Kidney glomerular epithelial cell (primary cell): ENCODE measurements at regions not wholly inside any gene's neighbourhood (a gene's known extent, or its start where the extent isn't known, plus 50 kb on each side); places are given as distances from the start of the nearest gene placed in this dataset.

Experiments
- DNase-seq: peaks from one replicate; lab custom pipeline; 2025; lab: John Stamatoyannopoulos, UW

DNA sequence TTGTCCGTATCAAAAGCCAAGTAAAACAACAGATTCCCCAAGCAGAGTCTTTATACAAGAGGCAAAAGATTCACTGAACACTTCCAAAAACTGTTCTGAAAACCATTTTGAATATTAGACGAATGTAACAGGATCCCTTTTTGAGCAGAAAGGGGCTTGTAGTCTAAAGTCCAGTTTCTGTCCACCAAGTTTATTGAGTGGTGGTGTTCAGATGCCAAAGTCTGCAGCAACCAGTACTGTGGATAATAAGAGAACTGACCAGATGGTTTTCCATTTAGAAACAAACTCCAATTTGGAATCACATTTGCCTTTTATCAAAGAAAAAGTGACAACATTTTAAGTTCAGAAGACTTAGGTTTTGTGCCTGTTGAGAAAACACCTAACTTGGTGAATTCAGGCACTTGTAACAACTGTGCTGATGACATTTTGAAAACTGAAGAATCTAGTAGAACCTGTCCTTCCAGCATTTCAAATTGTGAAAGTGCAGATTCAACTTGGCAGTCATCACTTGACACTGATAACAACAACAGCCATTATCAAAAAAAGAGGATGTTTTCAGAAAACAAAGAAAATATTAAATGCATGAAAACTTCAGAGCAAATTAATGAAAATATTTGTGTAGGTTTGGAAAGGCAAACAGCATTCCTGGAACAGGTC lies 217.1 kb downstream of the CSNK2A3 start:
- DNase-seq = no peak

DNA sequence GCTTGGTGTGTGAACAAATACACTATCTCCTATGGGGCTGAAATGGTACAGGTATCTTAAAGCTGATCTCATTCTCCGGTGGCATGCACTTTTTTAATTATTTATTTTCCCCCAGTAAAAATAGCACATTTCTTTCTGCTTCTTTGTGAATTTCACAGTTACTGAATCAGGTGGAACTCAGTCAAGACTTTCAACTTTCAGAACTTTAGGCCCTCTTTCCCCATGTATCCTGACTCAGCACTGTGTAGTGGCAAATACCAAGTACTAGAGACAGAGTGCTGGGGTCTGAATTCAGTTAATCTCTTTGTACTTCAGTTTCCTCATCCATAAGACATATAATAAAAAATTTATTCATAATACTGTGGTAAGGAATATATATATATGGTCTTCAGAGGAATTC lies 223.9 kb downstream of the CSNK2A3 start:
- no peak for DNase-seq

DNA sequence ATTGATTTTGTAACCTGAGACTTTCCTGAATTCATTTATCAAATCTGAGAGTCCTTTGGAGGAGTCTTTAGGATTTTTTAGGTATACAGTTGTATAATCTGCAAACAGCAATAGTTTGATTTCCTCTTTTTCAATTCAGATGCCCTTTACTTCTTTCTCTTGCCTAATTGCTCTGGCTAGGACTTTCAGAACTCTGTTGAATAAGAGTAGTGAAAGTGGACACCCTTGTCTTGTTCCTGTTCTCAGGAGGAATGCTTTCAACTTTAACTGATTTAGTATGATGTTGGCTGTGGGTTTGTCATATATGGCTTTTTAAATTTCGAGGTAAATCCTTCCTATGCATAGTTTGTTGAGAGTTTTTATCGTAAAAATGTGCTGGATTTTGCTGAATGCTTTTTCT lies 227.4 kb downstream of the CSNK2A3 start:
- DNase-seq = no peak

DNA sequence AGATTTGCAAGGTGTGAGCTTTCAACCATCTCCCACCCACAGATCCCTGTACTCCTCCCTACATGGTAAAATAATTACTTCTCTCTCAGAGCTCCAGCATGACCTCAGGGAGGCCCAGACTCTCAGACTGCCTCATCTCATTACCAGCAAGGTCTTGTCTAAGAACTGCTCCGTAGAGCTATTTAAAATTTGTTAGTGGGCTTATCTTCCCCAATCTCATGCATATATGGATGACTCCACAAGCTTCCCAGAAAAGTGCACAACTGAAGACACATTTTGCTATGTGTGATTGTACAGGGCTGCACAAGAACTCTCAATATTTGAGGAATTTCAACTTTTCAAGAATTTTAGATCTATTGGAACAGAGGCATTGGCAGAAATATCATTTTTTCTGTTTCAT lies 230.3 kb downstream of the CSNK2A3 start:
- no peak for DNase-seq

DNA sequence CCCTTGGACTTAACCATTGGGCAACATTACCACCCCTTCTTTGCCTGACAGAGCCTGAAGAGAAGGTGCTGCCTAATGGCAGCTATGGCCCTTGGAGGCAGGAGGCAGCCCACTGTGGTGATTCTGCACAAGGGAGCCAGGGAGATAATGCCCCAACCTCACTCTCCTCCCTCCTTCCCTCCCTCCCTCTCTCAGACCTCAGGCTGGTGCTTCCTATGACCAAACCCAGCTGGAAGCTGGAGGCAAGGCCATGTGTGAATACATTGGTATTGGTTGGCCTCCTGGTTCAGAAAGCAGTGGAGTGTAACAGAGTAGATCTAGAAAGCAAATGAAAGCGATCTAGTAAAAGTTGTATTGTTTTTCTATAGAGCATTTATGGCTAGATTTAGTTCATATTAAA lies 233.1 kb downstream of the CSNK2A3 start:
- DNase-seq = no peak

DNA sequence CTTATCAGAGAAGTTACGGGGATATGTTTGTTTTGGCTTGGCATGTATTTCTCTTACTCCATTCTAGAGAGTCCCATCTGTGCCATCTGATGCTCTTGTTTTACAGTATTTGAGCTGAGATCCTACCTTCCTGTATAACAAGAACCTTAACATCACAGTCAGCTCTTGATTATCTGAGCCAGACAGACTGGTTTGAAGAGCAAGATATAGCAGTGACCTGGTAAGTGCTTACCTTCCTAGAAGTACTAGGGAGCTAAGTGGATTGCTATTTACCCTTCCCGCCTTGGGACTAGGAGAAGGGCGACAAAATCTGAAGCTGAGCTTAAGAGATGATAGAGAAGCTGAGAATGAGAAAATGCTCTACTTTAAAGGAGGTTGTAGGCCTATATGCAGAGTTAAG lies 235.3 kb downstream of the CSNK2A3 start:
- no peak for DNase-seq

DNA sequence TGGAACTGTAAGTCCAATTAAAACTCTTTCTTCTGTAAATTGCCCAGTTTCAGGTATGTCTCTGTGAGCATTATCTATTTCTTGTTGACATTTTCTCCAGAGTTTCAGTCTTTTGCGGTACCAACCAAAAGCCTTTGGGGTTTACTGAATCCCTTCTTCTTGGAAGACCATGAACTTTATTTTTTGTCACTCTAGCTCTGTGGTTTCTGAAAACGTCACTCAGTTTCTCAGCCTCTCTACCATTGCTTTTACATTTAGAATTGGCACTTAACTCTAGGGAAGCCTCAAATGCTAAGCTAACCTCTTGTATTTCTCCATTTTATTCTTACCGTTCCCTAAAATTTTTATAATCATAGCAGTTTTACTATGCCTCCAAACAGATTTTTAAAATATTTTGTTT lies 237.6 kb downstream of the CSNK2A3 start:
- DNase-seq = no peak

DNA sequence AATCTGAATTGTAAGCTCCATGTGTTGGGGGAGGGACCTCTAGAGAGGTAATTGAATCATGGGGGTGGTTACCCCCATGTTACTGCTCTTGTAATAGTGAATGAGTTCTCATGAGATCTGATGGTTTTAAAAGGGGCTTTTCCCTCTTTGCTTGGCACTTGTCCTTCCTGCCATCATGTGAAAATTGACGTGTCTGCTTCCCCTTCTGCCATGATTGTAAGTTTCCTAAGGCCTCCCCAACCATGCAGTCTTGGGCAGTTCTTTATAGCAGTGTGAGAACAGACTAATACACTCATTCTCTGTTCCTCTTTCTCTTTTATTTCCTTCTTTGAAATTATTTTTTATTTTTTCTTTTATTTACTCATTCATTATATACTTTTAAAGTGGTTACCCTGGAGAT lies 239.4 kb downstream of the CSNK2A3 start:
- no peak for DNase-seq

DNA sequence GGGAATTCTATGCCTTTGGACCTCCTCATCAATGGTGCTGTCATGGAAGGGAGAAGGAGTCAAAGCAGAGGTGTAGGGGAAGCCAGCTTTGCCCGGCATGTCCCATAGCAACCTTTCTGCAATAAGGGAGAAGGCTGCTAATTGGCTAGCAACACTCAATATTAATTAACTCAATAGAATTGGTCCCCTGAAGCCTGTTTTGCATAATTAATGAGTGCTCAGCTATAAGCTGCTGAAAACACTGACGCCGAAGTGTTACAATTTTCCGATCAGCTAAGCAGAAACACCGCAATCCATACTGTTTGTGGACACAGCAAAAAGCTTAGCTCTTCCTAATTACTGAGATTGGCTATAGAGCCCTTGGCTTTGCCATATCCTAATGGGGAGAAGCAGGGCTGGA lies 245.0 kb downstream of the CSNK2A3 start:
- no peak for DNase-seq

DNA sequence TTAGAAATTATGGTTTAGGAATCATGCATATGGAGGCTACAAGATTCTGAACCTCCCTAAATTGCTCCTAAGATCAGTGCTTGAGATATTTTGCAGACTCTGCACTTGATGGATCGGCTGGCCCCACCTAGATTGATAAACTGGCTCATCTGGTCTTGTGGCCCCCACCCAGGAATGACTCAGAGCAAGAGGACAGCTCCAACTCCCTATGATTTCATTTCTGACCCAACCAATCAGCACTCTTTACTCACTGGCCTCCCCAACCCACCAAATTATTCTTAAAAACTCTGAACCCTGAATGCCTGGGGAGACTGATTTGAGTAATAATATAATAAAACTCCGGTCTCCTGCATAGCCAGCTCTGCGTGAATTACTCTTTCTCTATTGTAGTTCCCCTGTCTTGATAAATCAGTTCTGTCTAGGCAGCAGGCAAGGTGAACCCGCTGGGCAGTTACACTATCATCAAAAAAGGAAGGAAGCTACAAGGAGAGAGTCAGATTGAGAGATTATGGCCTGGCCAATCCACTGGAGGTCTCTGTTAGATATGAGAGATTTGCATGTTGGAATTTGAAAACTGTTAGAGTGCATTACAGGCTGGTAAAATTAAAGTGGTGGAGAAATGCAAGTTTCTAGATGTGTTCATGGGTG lies 245.8 kb downstream of the CSNK2A3 start:
- no peak for DNase-seq

DNA sequence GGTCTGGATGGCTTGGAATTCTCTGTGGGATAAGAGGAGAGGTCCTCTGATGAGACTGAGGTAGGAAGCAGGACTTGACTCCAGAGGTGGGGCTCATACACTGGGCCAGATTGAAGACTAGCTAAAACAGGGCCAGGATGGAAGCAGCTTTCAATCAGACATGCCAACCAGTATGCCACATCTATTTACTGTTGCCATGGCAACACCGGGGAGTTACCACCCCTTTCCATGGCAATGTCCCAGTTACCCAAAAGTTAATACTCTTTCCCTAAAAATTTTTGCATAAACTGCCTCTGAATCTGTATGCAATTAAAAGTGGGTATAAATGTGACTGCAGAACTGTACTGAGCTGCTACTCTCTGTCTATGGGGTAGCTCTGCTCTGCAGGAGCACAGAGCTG lies 247.5 kb upstream of the ZBED5 start:
- no peak for DNase-seq

DNA sequence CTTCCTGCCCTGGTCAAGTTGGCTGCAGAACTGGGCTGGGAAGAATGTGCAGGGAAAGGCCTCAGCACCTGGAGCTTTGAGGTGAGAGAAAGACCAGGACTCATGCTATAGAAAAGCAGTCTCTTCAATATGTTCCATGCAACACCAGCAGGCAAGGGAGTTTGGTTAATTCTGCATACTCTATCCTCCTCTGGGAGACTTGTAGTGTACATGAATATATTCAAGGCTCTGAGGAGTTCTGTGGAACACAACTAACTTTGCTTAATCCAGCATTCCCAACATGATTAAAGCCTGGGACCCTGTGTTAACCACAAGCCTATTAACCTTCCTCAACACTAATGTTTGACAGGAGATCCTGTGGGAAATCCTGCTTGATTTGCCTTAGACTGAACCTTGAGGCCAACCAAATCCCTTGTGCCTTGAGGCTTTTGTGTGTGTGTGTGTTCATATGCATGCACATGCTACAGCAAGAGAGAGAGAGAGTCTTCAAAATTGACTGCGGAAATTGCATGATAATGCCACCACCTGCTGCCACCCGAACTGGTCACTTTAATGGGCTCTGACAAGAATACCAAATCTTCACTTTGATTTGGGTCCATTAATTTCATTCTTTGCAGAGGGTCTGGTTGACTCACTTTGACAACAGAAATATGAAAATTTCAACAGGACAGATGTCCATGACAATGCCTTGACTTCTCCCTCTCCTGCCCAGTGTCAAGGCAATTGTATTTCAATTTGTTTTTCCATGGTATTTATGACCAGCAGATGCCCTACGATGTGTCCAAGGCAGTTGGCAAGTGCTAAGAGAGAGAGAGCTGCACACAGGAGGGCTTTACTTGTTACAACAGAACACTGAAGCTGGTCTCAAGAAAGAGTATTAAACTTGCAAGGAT lies 238.2 kb upstream of the ZBED5 start:
- no peak for DNase-seq

DNA sequence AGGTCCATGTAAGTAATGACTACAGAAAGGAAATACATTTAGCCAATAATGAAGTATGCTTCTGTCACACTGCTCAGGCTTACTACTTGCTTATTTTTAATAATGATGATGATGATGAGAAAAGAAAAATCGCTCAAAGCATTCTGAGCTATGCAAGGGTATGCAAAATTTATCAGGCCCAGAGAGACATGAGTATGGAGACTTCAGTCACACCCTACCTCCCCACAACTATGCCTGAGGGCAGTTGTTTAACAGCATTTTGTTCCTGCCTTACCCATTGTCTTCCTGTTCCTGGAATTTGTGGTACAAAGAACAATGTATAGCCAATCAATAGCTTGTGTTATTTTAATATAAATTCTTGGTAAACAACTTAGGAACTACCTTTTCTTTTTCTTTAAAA lies 232.6 kb upstream of the ZBED5 start:
- DNase-seq = no peak

DNA sequence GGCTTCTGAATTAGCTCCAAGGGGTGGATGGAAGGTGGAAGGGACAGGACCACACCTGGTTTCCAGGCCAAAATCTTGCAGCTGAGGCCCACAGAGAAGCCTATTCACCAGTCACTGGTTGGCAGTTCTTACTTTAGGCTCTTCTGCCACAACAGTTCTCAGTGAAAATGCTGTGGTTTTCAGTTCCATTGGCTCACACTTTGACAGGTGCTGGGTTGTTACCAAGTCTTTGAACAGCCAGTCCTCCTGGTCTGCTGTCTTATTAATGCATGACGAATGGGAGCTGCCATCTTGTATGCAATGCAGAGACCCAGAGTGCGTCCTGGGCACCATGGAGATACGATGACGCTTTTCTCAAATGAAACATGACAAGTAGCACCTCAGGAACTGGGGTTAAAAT lies 232.0 kb upstream of the ZBED5 start:
- no peak for DNase-seq

DNA sequence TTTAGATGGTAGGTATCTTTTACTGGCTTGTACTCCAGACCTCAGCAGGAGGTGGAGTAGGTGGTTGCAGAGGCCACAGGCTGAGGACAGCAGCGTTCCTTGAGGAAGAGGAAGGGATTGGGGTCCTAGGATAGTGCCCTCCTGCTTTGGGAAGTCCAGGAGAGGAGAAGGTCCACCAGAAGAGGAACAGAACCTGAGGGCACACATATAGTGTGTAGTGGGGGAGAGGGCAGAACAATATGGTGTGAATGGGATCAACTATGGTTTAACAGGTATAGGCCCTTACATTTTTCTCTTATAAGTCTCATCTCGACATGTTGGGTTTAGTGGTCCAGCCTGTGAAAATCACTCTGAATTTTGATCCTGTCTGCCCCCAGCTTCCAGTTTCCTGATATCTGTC lies 229.1 kb upstream of the ZBED5 start:
- DNase-seq = no peak

DNA sequence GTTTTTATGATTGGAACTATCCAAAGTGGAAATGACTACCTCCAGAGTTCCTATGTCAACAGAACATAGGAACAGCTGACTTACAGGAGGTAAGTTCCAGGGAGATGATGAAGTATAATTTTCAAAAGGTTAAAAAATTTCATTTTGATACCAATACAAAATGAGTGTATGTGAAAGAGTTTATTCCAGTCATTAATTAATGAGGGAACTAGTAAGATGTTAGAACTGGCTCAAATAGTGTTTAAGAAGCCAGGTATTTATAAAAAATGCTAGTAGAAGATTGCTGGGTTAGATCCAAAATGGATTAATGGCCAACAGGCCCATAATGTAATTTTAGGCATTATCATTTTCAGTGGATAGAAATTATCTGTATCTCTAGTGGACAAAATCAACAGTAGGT lies 227.7 kb upstream of the ZBED5 start:
- no peak for DNase-seq

DNA sequence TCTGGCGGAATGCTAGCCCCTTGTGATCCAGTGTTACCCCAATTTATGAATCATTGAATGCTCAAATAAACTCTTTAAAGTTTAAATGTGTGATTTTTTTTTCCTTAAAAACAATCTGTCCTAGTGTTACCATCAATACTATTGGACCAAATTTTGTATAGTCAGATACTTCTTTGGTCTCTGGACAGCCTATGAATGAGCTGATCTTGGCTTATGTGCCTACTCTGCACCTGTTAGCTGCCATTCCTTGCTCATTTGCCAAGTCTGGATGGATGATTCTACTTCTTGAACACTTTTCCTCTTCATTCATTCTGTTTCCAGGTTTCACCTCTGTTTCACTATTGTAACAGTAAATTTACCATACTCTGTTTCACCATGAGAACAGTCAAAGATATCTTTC lies 226.5 kb upstream of the ZBED5 start:
- DNase-seq = no peak

DNA sequence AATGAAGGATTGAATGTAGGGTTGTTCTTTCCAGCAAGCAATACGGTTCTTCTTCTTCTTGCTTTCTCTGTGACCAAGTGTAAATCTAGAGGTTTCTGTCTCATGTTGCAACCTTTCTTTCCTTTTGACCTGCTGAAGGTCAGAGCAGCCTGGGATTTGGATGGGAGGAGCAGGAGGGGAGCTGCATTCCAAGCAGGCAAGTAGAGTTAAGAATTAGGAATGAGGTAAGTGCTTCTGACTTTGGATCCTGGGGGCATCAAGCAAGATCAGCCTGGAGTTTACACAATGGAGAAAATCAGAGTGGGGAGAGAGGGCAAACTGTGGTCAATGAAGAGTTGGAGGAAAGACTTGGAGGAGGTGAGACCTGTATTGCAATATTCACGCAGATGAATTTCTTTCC lies 225.6 kb upstream of the ZBED5 start:
- no peak for DNase-seq

DNA sequence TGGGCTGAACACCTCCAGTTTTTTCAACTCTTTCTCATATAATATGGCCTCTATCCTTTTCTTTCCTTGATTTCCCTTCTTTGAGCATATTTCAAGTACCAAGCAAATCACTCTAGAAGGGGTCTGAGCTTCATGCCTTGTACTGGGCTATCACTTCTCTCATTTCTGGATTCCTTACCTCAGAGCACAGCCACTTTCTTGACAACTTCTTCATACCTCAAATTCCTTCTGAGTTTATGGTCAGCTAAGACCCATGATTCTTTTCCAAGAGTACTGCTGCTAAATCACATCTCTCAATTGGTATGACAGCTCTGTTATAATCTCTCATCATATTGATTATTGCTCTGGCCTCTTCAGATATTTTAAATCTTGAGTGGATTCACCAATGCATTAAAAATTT lies 224.8 kb upstream of the ZBED5 start:
- peak; percentile 25 for DNase-seq

DNA sequence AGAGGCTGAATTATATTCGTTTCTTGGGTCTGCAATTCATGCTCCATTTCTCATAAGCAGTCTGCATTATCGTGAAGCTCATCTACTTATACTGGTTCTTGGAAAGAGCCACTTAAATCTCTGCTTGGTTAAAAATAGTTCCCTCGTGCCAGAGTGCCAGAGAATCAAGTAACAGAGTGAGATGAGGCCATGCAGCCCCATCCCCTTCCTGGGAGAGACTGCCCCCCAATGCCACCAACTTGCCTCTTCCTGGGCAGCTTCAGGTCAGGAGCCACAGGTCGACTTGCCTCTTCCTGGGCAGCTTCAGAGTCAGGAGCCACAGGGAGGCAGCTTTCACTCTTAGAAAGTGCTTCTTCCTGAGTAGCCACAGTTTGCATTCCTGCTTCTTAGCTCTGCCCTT lies 223.9 kb upstream of the ZBED5 start:
- DNase-seq = peak; percentile 37

DNA sequence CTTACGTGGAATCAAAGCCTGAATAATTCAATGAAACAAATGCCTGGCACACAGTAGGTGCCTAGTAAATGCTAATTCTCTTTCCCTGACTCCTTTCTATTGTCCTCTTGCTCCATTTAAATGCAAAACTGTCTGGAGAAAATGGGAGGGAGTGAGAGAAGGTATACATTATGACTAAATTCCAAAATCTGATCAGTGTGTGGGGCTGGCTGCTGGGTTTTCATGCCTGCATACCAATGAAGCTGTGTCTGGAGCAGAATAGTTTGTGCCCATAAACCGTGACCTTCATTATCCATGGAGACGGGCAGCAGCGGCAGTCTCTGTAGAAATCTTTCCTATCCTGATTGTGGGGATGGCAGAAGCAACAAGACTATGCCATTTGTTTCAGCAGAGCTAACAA lies 223.4 kb upstream of the ZBED5 start:
- peak; percentile 63 for DNase-seq

DNA sequence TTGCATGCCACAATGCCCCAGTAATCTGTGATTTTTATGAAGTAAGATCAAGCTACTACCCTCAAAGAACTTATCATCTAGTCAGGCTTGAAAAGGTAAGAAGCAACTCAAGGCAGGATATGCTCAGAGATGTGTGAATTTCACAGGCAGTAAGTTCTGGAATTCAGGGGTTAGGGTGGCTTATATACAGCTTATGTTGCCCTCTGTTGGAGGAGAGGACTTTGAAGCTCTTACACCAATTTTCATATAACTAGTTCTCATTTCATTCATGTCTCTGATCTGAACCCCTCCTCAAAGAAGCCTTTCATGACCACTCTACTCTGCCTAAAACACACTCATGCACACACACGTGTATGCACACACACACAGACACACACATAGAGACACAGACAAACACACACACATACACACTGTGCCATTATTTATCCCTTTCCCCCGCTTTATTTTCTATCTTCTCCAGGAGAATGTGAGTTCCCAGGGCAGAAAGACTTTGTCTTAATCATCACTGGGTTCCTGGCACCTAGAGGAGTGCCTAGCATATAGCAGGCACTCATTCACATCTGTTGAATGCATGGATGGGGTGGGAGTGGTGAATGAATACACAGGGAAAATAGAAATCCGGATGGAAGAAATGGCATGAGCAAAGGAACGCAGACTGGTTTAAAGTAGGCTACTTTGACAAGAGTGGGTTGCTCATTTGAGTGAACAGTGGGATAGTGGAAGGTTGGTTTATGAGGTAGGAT lies 220.7 kb upstream of the ZBED5 start:
- DNase-seq = no peak

DNA sequence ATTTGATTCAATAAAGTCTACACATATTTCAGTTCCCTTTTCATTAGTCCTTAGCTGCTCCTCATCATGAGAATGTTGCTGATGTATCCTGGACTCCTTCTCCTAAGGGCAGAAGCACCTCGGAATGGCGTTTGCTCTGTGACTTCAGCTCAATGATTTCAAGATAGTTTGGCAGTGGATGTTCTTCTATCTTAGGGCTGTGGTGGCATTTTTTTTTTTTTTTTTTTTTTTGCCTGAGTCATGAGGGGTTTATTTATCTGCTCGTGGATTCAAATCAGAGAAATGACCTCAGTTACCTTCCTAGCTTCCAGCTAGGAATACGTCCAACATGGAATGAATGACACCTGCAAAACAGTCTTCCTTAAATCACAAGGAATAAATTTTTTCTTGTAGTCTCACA lies 220.0 kb upstream of the ZBED5 start:
- DNase-seq = no peak
